Caco-2 (cell line): ENCODE measurements at regions not wholly inside any gene's neighbourhood (a gene's known extent, or its start where the extent isn't known, plus 50 kb on each side); places are given as distances from the start of the nearest gene placed in this dataset.

ENCODE experiments used
- BruUV-seq: library from RNA; stranded (reverse); fragments of 400-500 nt; replicated peaks from 2 replicates; lab custom pipeline; 2021; lab: Mats Ljungman, UMichigan
- CTCF ChIA-PET: fragments of 300-600 bp; sonication (Branson Sonifier 250); formaldehyde crosslinking; loops from one replicate; lab custom pipeline; 2022; ENCODE audit warnings: antibody characterized with exemption; lab: Charles Lee
- POLR2A ChIA-PET: fragments of 300-600 bp; sonication (Branson Sonifier 250); formaldehyde crosslinking; loops from one replicate; lab custom pipeline; 2022; ENCODE audit warnings: antibody characterized with exemption; lab: Charles Lee
- DNase-seq, 2 experiments: peaks; one replicate each; pipeline versions ENCODE4 v3.0.0 to v3.0.0-alpha.2; 2020 to 2022
- H3K27me3 ChIP-seq: replicated peaks from 2 replicates; pipeline ENCODE4 v1.6.0; 2011; ENCODE audit warnings: low read length; ENCODE audit not compliant: control insufficient read depth, insufficient read depth
- H3K36me3 ChIP-seq: 2 replicates; pipeline ENCODE4 v1.5.1; 2011; ENCODE audit warnings: low read length; ENCODE audit not compliant: control insufficient read depth, insufficient read depth
- H3K4me1 ChIP-seq: fragments of 250-450 bp; sonication (Bioruptor Pico); 2 replicates; pipeline ENCODE4 v1.5.1; 2020; ENCODE audit warnings: mild to moderate bottlenecking
- H3K4me3 ChIP-seq: 2 replicates; pipeline ENCODE4 v1.5.1; 2011; ENCODE audit warnings: low read depth, mild to moderate bottlenecking, control low read depth, low read length
- H3K9me3 ChIP-seq: fragments of 250-450 bp; sonication (Bioruptor Pico); 2 replicates; pipeline ENCODE4 v1.5.1; 2020; ENCODE audit warnings: mild to moderate bottlenecking, moderate library complexity
- H3K27ac Mint-ChIP-seq: one replicate; pipeline ENCODE4 v1.8.0; 2022; ENCODE audit warnings: mixed read lengths; ENCODE audit not compliant: unreplicated experiment
- H3K27me3 Mint-ChIP-seq: one replicate; pipeline ENCODE4 v1.8.0; 2022; ENCODE audit warnings: mixed read lengths; ENCODE audit not compliant: insufficient read depth, unreplicated experiment
- H3K36me3 Mint-ChIP-seq: one replicate; pipeline ENCODE4 v1.8.0; 2022; ENCODE audit warnings: mild to moderate bottlenecking, mixed read lengths; ENCODE audit not compliant: insufficient read depth, unreplicated experiment
- H3K4me1 Mint-ChIP-seq: one replicate; pipeline ENCODE4 v1.8.0; 2022; ENCODE audit warnings: low read depth, mixed read lengths; ENCODE audit not compliant: unreplicated experiment
- H3K4me3 Mint-ChIP-seq: one replicate; pipeline ENCODE4 v1.8.0; 2022; ENCODE audit warnings: mild to moderate bottlenecking, moderate library complexity, mixed read lengths; ENCODE audit not compliant: unreplicated experiment
- H3K9me3 Mint-ChIP-seq: one replicate; pipeline ENCODE4 v1.8.0; 2022; ENCODE audit warnings: mixed read lengths; ENCODE audit not compliant: unreplicated experiment
- CTCF ChIP-seq, 2 experiments: fragments of 200-600 bp in 1 of 2; IDR thresholded peaks; 1 replicate in 1 of 2; 2 replicates in 1 of 2; pipeline versions ENCODE4 v1.5.1 to v1.8.0; 2011 to 2022; ENCODE audit warnings: antibody characterized with exemption in 1 of 2, control low read depth in 1 of 2, inconsistent platforms in 1 of 2, low read depth in 1 of 2, low read length in 1 of 2, mild to moderate bottlenecking in 1 of 2, moderate library complexity in 1 of 2; ENCODE audit not compliant: insufficient read depth in 1 of 2, severe bottlenecking in 1 of 2, unreplicated experiment in 1 of 2
- intact Hi-C: fragments of 100-400 bp; cut with micrococcal nuclease; formaldehyde crosslinking; loops from one replicate; pipeline ENCODE4 v1.10.0; 2022; ENCODE audit not compliant: unreplicated experiment

- Mint-ChIP-seq H3K9me3 (no peaks in the 10 kb centered on the region), H3K27me3 (no peaks in the 10 kb centered on the region), H3K27ac (no peak overlapping the region), H3K36me3 (no peaks in the 10 kb centered on the region), H3K4me1 (no peaks in the 10 kb centered on the region), H3K4me3 (no peak overlapping the region)
- Histone ChIP-seq H3K9me3 (no peaks in the 10 kb centered on the region), H3K27me3 (no peaks in the 10 kb centered on the region), H3K36me3 (no peaks in the 10 kb centered on the region), H3K4me3 (no peak overlapping the region), H3K4me1 (no peaks in the 10 kb centered on the region)
- peak in 1 of 2 experiments; percentile 28 for DNase-seq
- BruUV-seq: no TSS peak
- ChIA-PET CTCF (no interaction called here), POLR2A (no interaction called here)
- intact Hi-C loops: loop anchor here (1.0 kb wide), 3 partner anchors 87 to 186 kb away; no protein-coding TSS in a partner anchor
- TF ChIP-seq CTCF (IDR thresholded peaks at IDR 0.05; ENCODE audit: insufficient read depth in 1 of 2, low read depth in 1 of 2, low read length in 1 of 2, severe bottlenecking in 1 of 2, unreplicated experiment in 1 of 2): peak; percentile 42 to 71
Measured at GRCh38 chr12:87866578-87867292, 162.5 kb downstream of the C12orf50 start.

GRCh38 chr12:87861791-87862190 lies 167.4 kb downstream of the C12orf50 start:
- no peak overlapping the region for H3K27ac Mint-ChIP-seq
- no peaks in the 10 kb centered on the region for H3K9me3 Mint-ChIP-seq
- H3K4me1 ChIP-seq: no peaks in the 10 kb centered on the region
- H3K4me3 Mint-ChIP-seq: no peak overlapping the region
- no peak overlapping the region for H3K4me3 ChIP-seq
- peaks cover 3% of the 10 kb centered on the region for H3K27me3 Mint-ChIP-seq
- no peaks in the 10 kb centered on the region for H3K4me1 Mint-ChIP-seq
- intact Hi-C loops: no loop called here
- TF ChIP-seq CTCF (IDR thresholded peaks at IDR 0.05; ENCODE audit: insufficient read depth in 1 of 2, low read depth in 1 of 2, low read length in 1 of 2, severe bottlenecking in 1 of 2, unreplicated experiment in 1 of 2): no peak
- H3K27me3 ChIP-seq: no peaks in the 10 kb centered on the region
- no peak for DNase-seq
- no peaks in the 10 kb centered on the region for H3K9me3 ChIP-seq
- POLR2A ChIA-PET: no interaction called here
- H3K36me3 Mint-ChIP-seq: no peaks in the 10 kb centered on the region
- CTCF ChIA-PET: interaction anchor here (0.6 kb wide), 1 partner anchor 73 kb away, joined by 6 read pairs; no protein-coding TSS in a partner anchor
- H3K36me3 ChIP-seq: no peaks in the 10 kb centered on the region
- no TSS peak for BruUV-seq

GRCh38 chr12:87853448-87854003 lies 175.7 kb downstream of the C12orf50 start:
- POLR2A ChIA-PET: no interaction called here
- no peaks in the 10 kb centered on the region for H3K36me3 Mint-ChIP-seq
- H3K27me3 Mint-ChIP-seq: peaks cover 8% of the 10 kb centered on the region
- Histone ChIP-seq H3K4me3 (no peak overlapping the region), H3K4me1 (no peaks in the 10 kb centered on the region), H3K27me3 (no peaks in the 10 kb centered on the region), H3K9me3 (no peaks in the 10 kb centered on the region), H3K36me3 (no peaks in the 10 kb centered on the region)
- H3K27ac Mint-ChIP-seq: no peak overlapping the region
- TF ChIP-seq CTCF (IDR thresholded peaks at IDR 0.05; ENCODE audit: insufficient read depth in 1 of 2, low read depth in 1 of 2, low read length in 1 of 2, severe bottlenecking in 1 of 2, unreplicated experiment in 1 of 2): peak in 1 of 2 experiments; percentile 9
- no TSS peak for BruUV-seq
- intact Hi-C loops: no loop called here
- no peaks in the 10 kb centered on the region for H3K9me3 Mint-ChIP-seq
- no peak overlapping the region for H3K4me3 Mint-ChIP-seq
- no peak for DNase-seq
- CTCF ChIA-PET: interaction anchor here (0.6 kb wide), 1 partner anchor 99 kb away, joined by 4 read pairs; no protein-coding TSS in a partner anchor
- no peaks in the 10 kb centered on the region for H3K4me1 Mint-ChIP-seq
